ENCODE measurements at regions not wholly inside any gene's neighbourhood (a gene's known extent, or its start where the extent isn't known, plus 50 kb on each side); places are given as distances from the start of the nearest gene placed in this dataset.

GRCh38 chr5:119878712-119879111 is 249.4 kb downstream of the FAM170A start:
- TF ChIP-seq CTCF (IDR thresholded peaks at IDR 0.05; ENCODE audit: low read depth, low read length, poor library complexity, severe bottlenecking): no peak
- no peak for TF ChIP-seq EZH2phosphoT487 (IDR thresholded peaks at IDR 0.05; ENCODE audit: borderline replicate concordance, low read length)

Measured in DOHH2 (cell line).